K562 (cell line): ENCODE measurements at regions not wholly inside any gene's neighbourhood (a gene's known extent, or its start where the extent isn't known, plus 50 kb on each side); places are given as distances from the start of the nearest gene placed in this dataset.

Experiments
- ATAC-seq: fragments of 200-7000 bp; cut with Tn5 transposase; 3 replicates; pipeline ENCODE4 v1.9.1; 2020; ENCODE audit warnings: moderate library complexity
- BruUV-seq: library from RNA; stranded (reverse); fragments of 400-500 nt; replicated peaks from 2 replicates; lab custom pipeline; 2021; lab: Mats Ljungman, UMichigan
- CTCF ChIA-PET: fragments of 300-600 bp; formaldehyde crosslinking; extraction: SDS; loops from one replicate; lab custom pipeline; 2021; ENCODE audit warnings: low intra/inter-chr PET ratio; lab: Yijun Ruan, JAX
- POLR2A ChIA-PET: fragments of 300-600, 350-650 bp; sonication (Branson Sonifier 250); formaldehyde crosslinking; extraction: SDS; loops from one replicate; lab custom pipeline; 2021; ENCODE audit warnings: antibody characterized with exemption, inconsistent platforms; lab: Yijun Ruan, JAX
- DNase-seq, 4 experiments: peaks; one replicate each; pipeline versions ENCODE4 v3.0.0 to v3.0.0-alpha.2; 2011 to 2018; ENCODE audit warnings: low spot score in 3 of 4, mixed read lengths in 3 of 4; ENCODE audit errors: extremely low read depth in 1 of 4
- FAIRE-seq: peaks from 2 replicates; lab custom pipeline; 2011; peaks lifted over from hg19 to GRCh38; lab: Jason Lieb, UNC
- H2AFZ ChIP-seq: 2 replicates; pipeline ENCODE4 v1.6.0; 2011; ENCODE audit warnings: low read depth, low read length, control low read depth, inconsistent platforms
- H3K27ac ChIP-seq: fragments of 200-600 bp; 3 replicates; pipeline ENCODE4 v1.8.0; 2011; ENCODE audit warnings: low read depth, mild to moderate bottlenecking, control low read depth, inconsistent platforms, low read length, moderate library complexity, mixed read lengths; ENCODE audit errors: extremely low read depth
- H3K27me3 ChIP-seq, 2 experiments: fragments of 300-600 bp in 1 of 2; 2 replicates in 1 of 2; 3 replicates in 1 of 2; pipeline versions ENCODE4 v1.6.0 to v1.8.0; 2011; ENCODE audit warnings: inconsistent platforms in 2 of 2, low read length in 2 of 2, mild to moderate bottlenecking in 1 of 2, mixed read lengths in 1 of 2, moderate library complexity in 1 of 2; ENCODE audit not compliant: control insufficient read depth in 2 of 2, insufficient read depth in 2 of 2
- H3K36me3 ChIP-seq: fragments of 300-600 bp; 3 replicates; pipeline ENCODE4 v1.8.0; 2011; ENCODE audit warnings: mild to moderate bottlenecking, low read length, inconsistent platforms; ENCODE audit not compliant: control insufficient read depth, insufficient read depth
- H3K4me1 ChIP-seq, 2 experiments: fragments of 200-600 bp in 1 of 2; replicated peaks in 1 of 2; 2 replicates in 1 of 2; 3 replicates in 1 of 2; pipeline versions ENCODE4 v1.5.1 to v1.8.0; 2011; ENCODE audit warnings: inconsistent platforms in 2 of 2, low read length in 2 of 2, mild to moderate bottlenecking in 1 of 2, mixed read lengths in 1 of 2, moderate library complexity in 1 of 2; ENCODE audit not compliant: control insufficient read depth in 2 of 2, insufficient read depth in 2 of 2
- H3K4me2 ChIP-seq: 2 replicates; pipeline ENCODE4 v1.6.1; 2011; ENCODE audit warnings: low read length, control low read depth, inconsistent platforms, mixed read lengths; ENCODE audit not compliant: insufficient read depth
- H3K4me3 ChIP-seq: fragments of 200-600 bp; sonication (generic), shearing (Covaris generic); 2 replicates; pipeline ENCODE4 v1.5.1; 2016; ENCODE audit warnings: control low read depth, inconsistent platforms
- H3K79me2 ChIP-seq: fragments of 200-600 bp; 3 replicates; pipeline ENCODE4 v1.8.0; 2011; ENCODE audit warnings: low read length, inconsistent platforms; ENCODE audit not compliant: control insufficient read depth, insufficient read depth
- H3K9ac ChIP-seq, 2 experiments: 2 replicates each; pipeline versions ENCODE4 v1.6.0 to v1.6.1; 2011; ENCODE audit warnings: low read depth in 2 of 2, low read length in 2 of 2, control low read depth in 1 of 2, inconsistent platforms in 1 of 2, mild to moderate bottlenecking in 1 of 2, mixed read lengths in 1 of 2; ENCODE audit not compliant: insufficient read depth in 1 of 2
- H3K9me1 ChIP-seq: one replicate; pipeline ENCODE4 v1.6.0; 2011; ENCODE audit warnings: inconsistent platforms, mild to moderate bottlenecking, low read length, moderate library complexity; ENCODE audit not compliant: control insufficient read depth, insufficient read depth
- H3K9me3 ChIP-seq: replicated peaks from 2 replicates; pipeline ENCODE4 v1.5.1; 2011; ENCODE audit warnings: low read depth, low read length, inconsistent platforms; ENCODE audit not compliant: control insufficient read depth, insufficient read depth
- H4K20me1 ChIP-seq: replicated peaks from 2 replicates; pipeline ENCODE4 v1.6.1; 2011; ENCODE audit warnings: low read length, inconsistent platforms, mixed read lengths; ENCODE audit not compliant: control insufficient read depth, insufficient read depth
- ATF1 ChIP-seq, 2 experiments: fragments of 450-650 bp in 1 of 2; IDR thresholded peaks; 2 replicates each; pipeline ENCODE4 v1.6.1; 2016; ENCODE audit warnings: missing compliant biosample characterization in 1 of 2, missing genetic modification characterization in 1 of 2
- BMI1 ChIP-seq: fragments of 150-350 bp; IDR thresholded peaks from 2 replicates; pipeline ENCODE4 v1.6.1; 2014; ENCODE audit warnings: low read length
- EP400 ChIP-seq: fragments of 450-650 bp; IDR thresholded peaks from 2 replicates; pipeline ENCODE4 v1.6.1; 2017; ENCODE audit warnings: antibody characterized with exemption, mild to moderate bottlenecking, moderate library complexity
- FOSL1 ChIP-seq: fragments of 200-800 bp; sonication (Bioruptor generic); conservative IDR thresholded peaks from 2 replicates; pipeline ENCODE4 v1.6.1; 2016; ENCODE audit warnings: missing genetic modification characterization, missing compliant biosample characterization
- HCFC1 ChIP-seq: IDR thresholded peaks from 2 replicates; pipeline ENCODE4 v1.6.1; 2012; ENCODE audit warnings: low read depth, low read length, improper control_type of control experiment
- JUNB ChIP-seq: fragments of 450-650 bp; formaldehyde crosslinking; conservative IDR thresholded peaks from 2 replicates; pipeline ENCODE4 v1.4.0; 2020; ENCODE audit warnings: mild to moderate bottlenecking
- KLF6 ChIP-seq: fragments of 250-450 bp; sonication (Bioruptor Pico); IDR thresholded peaks from 2 replicates; pipeline ENCODE4 v1.4.0; 2020; ENCODE audit warnings: mild to moderate bottlenecking, moderate library complexity, borderline replicate concordance
- NCOA6 ChIP-seq: fragments of 450-650 bp; IDR thresholded peaks from 2 replicates; pipeline ENCODE4 v1.6.1; 2017; ENCODE audit warnings: mild to moderate bottlenecking
- RBFOX2 ChIP-seq: fragments of 200-400 bp; formaldehyde crosslinking; IDR thresholded peaks from 2 replicates; pipeline ENCODE4 v1.6.1; 2017; ENCODE audit warnings: low read depth, mild to moderate bottlenecking, low read length, moderate library complexity
- TAL1 ChIP-seq: fragments of 450-650 bp; IDR thresholded peaks from 2 replicates; pipeline ENCODE4 v1.6.1; 2016; ENCODE audit warnings: mild to moderate bottlenecking
- TCF7 ChIP-seq: sonication (generic); IDR thresholded peaks from 2 replicates; pipeline ENCODE4 v1.6.1; 2016; ENCODE audit warnings: antibody characterized with exemption, borderline replicate concordance
- ZNF140 ChIP-seq: fragments of 250-450 bp; sonication (Bioruptor Pico); IDR thresholded peaks from 2 replicates; pipeline ENCODE4 v1.8.0; 2021; ENCODE audit warnings: moderate library complexity, mild to moderate bottlenecking, inconsistent platforms
- ZNF184 ChIP-seq: sonication (generic); formaldehyde crosslinking; IDR thresholded peaks from 2 replicates; pipeline ENCODE4 v1.5.0; 2020; ENCODE audit warnings: missing genetic modification reagents
- ZNF253 ChIP-seq: fragments of 250-450 bp; sonication (Bioruptor Pico); conservative IDR thresholded peaks from 2 replicates; pipeline ENCODE4 v1.6.1; 2021; ENCODE audit warnings: mild to moderate bottlenecking
- ZNF263 ChIP-seq: sonication (generic); formaldehyde crosslinking; IDR thresholded peaks from 2 replicates; pipeline ENCODE4 v1.8.0; 2022; ENCODE audit warnings: mild to moderate bottlenecking, missing genetic modification reagents, borderline replicate concordance
- ZNF76 ChIP-seq: fragments of 250-450 bp; sonication (Bioruptor Pico); IDR thresholded peaks from 2 replicates; pipeline ENCODE4 v1.4.0; 2020; ENCODE audit warnings: mild to moderate bottlenecking, moderate library complexity, borderline replicate concordance
- ZNF764 ChIP-seq: fragments of 250-450 bp; sonication (Bioruptor Pico); IDR thresholded peaks from 2 replicates; pipeline ENCODE4 v1.4.0; 2020; ENCODE audit warnings: low read depth, mild to moderate bottlenecking, moderate library complexity
- WGBS: fragments of 100-300 bp; shearing (Covaris generic); methylation state at CpG from one replicate; pipeline ENCODE4 v1.1.6; 2016; ENCODE audit warnings: low coverage, mixed read lengths; ENCODE audit not compliant: insufficient coverage; ENCODE audit errors: missing lambda C conversion rate; 5-methylcytosine and 5-hydroxymethylcytosine counted together
- in situ Hi-C: fragments of 300-500 bp; cut with MboI; formaldehyde crosslinking; loops from 4 replicates; pipeline ENCODE4 v1.15.0; 2018; ENCODE audit warnings: inconsistent platforms, mixed read lengths
- intact Hi-C: fragments of 100-400 bp; cut with micrococcal nuclease; formaldehyde crosslinking; loops from 2 replicates; pipeline ENCODE4 v1.14.2; 2022
- TF ChIP-seq, protein P1 (sequence below): fragments of 450-650 bp; IDR thresholded peaks from 2 replicates; pipeline ENCODE4 v1.6.1; 2016; ENCODE audit warnings: missing biosample characterization, missing genetic modification characterization
- TF ChIP-seq, protein P2 (sequence below): fragments of 250-450 bp; sonication (Bioruptor Pico); IDR thresholded peaks from 2 replicates; pipeline ENCODE4 v1.9.0; 2021; ENCODE audit warnings: mild to moderate bottlenecking, inconsistent platforms
- TF ChIP-seq, protein P3 (sequence below): fragments of 450-650 bp; IDR thresholded peaks from 2 replicates; pipeline ENCODE4 v1.6.1; 2016

DNA sequence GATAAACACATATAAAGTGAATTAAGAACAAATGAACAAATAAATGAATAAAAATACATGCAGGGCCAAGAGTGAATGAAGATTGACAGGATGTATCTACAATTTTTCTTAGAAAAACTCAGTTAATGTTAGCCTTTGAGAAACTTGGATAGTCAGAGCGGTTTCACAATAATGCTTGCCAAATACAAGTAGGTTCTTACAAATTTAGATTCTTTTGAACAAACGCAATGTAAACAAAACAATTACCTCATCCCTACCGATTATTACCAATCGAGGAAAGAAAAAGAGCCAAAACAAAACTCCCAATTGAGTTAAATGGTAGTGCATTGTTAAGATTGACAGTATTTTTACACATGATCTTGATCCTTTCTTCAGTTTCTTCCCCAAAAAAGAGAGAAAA is 176.9 kb upstream of the DEPDC1 start:
- WGBS, result 0% methylated on average over 4 of the region's 4 CpGs
- no peaks in the 10 kb centered on the region for H4K20me1 ChIP-seq
- in situ Hi-C loops (no loop called here), intact Hi-C loops (no loop called here)
- ChIA-PET POLR2A (no interaction called here), CTCF (no interaction called here)
- FAIRE-seq, result no peak
- H3K9me3 ChIP-seq, result no peaks in the 10 kb centered on the region
- H3K27me3 ChIP-seq, result no peaks in the 10 kb centered on the region
- H3K79me2 ChIP-seq, result no peaks in the 10 kb centered on the region
- no peak overlapping the region for H2AFZ ChIP-seq
- no peak overlapping the region for H3K9ac ChIP-seq
- H3K9me1 ChIP-seq, result no peaks in the 10 kb centered on the region
- no peak for ATAC-seq
- TF ChIP-seq NCOA6 (no peak), RBFOX2 (no peak), ZNF764 (no peak), TAL1 (no peak), ZNF140 (CRISPR knock-in tag) (no peak), EP400 (no peak), KLF6 (CRISPR knock-in tag) (no peak), ZNF263 (CRISPR knock-in tag) (no peak), ZNF253 (CRISPR knock-in tag) (no peak), FOSL1 (tag) (no peak), ATF1 (CRISPR knock-in tag; IDR thresholded peaks at IDR 0.05) (no peak), ATF1 (tag; IDR thresholded peaks at IDR 0.05) (no peak), TCF7 (no peak), JUNB (CRISPR knock-in tag) (no peak), ZNF76 (CRISPR knock-in tag) (no peak), HCFC1 (no peak), ZNF184 (CRISPR knock-in tag) (no peak), BMI1 (no peak)
- TF ChIP-seq, protein P1, sequence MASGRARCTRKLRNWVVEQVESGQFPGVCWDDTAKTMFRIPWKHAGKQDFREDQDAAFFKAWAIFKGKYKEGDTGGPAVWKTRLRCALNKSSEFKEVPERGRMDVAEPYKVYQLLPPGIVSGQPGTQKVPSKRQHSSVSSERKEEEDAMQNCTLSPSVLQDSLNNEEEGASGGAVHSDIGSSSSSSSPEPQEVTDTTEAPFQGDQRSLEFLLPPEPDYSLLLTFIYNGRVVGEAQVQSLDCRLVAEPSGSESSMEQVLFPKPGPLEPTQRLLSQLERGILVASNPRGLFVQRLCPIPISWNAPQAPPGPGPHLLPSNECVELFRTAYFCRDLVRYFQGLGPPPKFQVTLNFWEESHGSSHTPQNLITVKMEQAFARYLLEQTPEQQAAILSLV (tag), result no peak
- TF ChIP-seq, protein P2, sequence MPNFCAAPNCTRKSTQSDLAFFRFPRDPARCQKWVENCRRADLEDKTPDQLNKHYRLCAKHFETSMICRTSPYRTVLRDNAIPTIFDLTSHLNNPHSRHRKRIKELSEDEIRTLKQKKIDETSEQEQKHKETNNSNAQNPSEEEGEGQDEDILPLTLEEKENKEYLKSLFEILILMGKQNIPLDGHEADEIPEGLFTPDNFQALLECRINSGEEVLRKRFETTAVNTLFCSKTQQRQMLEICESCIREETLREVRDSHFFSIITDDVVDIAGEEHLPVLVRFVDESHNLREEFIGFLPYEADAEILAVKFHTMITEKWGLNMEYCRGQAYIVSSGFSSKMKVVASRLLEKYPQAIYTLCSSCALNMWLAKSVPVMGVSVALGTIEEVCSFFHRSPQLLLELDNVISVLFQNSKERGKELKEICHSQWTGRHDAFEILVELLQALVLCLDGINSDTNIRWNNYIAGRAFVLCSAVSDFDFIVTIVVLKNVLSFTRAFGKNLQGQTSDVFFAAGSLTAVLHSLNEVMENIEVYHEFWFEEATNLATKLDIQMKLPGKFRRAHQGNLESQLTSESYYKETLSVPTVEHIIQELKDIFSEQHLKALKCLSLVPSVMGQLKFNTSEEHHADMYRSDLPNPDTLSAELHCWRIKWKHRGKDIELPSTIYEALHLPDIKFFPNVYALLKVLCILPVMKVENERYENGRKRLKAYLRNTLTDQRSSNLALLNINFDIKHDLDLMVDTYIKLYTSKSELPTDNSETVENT (CRISPR knock-in tag), result no peak
- TF ChIP-seq, protein P3, sequence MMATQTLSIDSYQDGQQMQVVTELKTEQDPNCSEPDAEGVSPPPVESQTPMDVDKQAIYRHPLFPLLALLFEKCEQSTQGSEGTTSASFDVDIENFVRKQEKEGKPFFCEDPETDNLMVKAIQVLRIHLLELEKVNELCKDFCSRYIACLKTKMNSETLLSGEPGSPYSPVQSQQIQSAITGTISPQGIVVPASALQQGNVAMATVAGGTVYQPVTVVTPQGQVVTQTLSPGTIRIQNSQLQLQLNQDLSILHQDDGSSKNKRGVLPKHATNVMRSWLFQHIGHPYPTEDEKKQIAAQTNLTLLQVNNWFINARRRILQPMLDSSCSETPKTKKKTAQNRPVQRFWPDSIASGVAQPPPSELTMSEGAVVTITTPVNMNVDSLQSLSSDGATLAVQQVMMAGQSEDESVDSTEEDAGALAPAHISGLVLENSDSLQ, result no peak
- TF ChIP-seq, all 486 proteins: peak for 0
- H3K4me2 ChIP-seq, result no peak overlapping the region
- BruUV-seq, result no TSS peak
- no peaks in the 10 kb centered on the region for H3K36me3 ChIP-seq
- no peak overlapping the region for H3K4me3 ChIP-seq
- no peak overlapping the region for H3K27ac ChIP-seq
- no peaks in the 10 kb centered on the region for H3K4me1 ChIP-seq
- no peak for DNase-seq
